Fibroblast of the aortic adventitia (primary cell): ENCODE measurements at regions not wholly inside any gene's neighbourhood (a gene's known extent, or its start where the extent isn't known, plus 50 kb on each side); places are given as distances from the start of the nearest gene placed in this dataset.

Experiments
- DNase-seq: peaks from one replicate; pipeline ENCODE4 v3.0.0-alpha.2; 2010; ENCODE audit warnings: low read depth
- H3K4me3 ChIP-seq: 2 replicates; pipeline ENCODE4 v1.5.1; 2011; ENCODE audit warnings: low read depth, mild to moderate bottlenecking, control low read depth, low read length, moderate library complexity
- CTCF ChIP-seq: IDR thresholded peaks from 2 replicates; pipeline ENCODE4 v1.5.1; 2011; ENCODE audit warnings: mild to moderate bottlenecking, low read length, control low read depth, inconsistent platforms; ENCODE audit not compliant: insufficient read depth

- TF ChIP-seq CTCF = no peak
- no peak overlapping the region for H3K4me3 ChIP-seq
- no peak for DNase-seq
Observed at GRCh38 chr18:69143084-69143483, 257.6 kb upstream of the DOK6 start.

- DNase-seq = no peak
Observed at GRCh38 chr18:69152436-69152835, 248.3 kb upstream of the DOK6 start.

GRCh38 chr18:69157906-69158305, 242.8 kb upstream of the DOK6 start:
- no peak for DNase-seq
- no peak for TF ChIP-seq CTCF
- H3K4me3 ChIP-seq = no peak overlapping the region

More at GRCh38 chr18:69152436-69152835, 248.3 kb upstream of the DOK6 start:
- H3K4me3 ChIP-seq = no peak overlapping the region
- no peak for TF ChIP-seq CTCF

- H3K4me3 ChIP-seq = no peak overlapping the region
- TF ChIP-seq CTCF = no peak
- no peak for DNase-seq
Observed at GRCh38 chr18:69158944-69159343, 241.7 kb upstream of the DOK6 start.

- peak; percentile 6 for DNase-seq
Observed at GRCh38 chr18:69161383-69162028, 239.2 kb upstream of the DOK6 start.

GRCh38 chr18:69162649-69163048, 238.0 kb upstream of the DOK6 start:
- TF ChIP-seq CTCF = no peak
- DNase-seq = no peak
- no peak overlapping the region for H3K4me3 ChIP-seq

More at GRCh38 chr18:69161383-69162028, 239.2 kb upstream of the DOK6 start:
- TF ChIP-seq CTCF = no peak
- no peak overlapping the region for H3K4me3 ChIP-seq

- no peak for DNase-seq
- no peak for TF ChIP-seq CTCF
Observed at GRCh38 chr18:69172046-69172445, 228.6 kb upstream of the DOK6 start.

More at GRCh38 chr18:69172046-69172445, 228.6 kb upstream of the DOK6 start:
- no peak overlapping the region for H3K4me3 ChIP-seq
